NT2/D1 (cell line): ENCODE measurements at regions not wholly inside any gene's neighbourhood (a gene's known extent, or its start where the extent isn't known, plus 50 kb on each side); places are given as distances from the start of the nearest gene placed in this dataset.

ENCODE experiments used
- YY1 ChIP-seq: IDR thresholded peaks from 2 replicates; pipeline ENCODE4 v1.6.1; 2011; ENCODE audit not compliant: insufficient read length, insufficient read depth
- ZNF274 ChIP-seq: IDR thresholded peaks from 2 replicates; pipeline ENCODE4 v1.6.1; 2011; ENCODE audit warnings: mild to moderate bottlenecking, low read depth, low read length

DNA sequence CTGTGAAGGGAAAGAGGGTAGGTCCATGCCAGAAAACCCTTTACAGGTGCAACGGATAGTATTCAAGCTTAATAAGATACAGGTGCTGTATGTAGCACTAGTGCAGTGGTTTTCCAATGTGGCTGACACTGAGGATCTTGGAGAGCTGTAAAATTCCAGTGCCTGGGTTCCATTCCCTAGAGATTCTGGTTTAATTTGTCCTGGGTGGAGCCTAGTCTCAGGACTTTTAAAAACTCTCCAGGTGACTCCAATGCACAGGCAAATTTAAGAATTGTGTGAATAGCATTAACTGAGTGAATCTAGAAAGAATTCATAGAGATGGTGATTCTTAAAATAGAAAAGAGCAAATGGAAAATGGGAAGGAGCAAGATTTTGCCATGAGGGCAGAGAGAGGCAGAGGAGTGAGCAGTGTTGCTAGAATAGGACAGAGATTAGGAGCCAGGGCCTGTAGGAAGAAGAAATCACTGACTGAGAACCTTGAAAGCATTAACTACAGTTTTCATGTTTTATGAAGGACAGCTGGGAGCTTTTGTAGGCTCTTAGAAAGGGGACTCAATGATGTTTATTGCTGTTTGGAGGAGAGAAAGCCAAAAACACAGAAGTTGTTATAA, 261.8 kb downstream of the DLEU7 start:
- TF ChIP-seq YY1 (no peak), ZNF274 (no peak)
